ENCODE measurements at regions not wholly inside any gene's neighbourhood (a gene's known extent, or its start where the extent isn't known, plus 50 kb on each side); places are given as distances from the start of the nearest gene placed in this dataset.

DNA sequence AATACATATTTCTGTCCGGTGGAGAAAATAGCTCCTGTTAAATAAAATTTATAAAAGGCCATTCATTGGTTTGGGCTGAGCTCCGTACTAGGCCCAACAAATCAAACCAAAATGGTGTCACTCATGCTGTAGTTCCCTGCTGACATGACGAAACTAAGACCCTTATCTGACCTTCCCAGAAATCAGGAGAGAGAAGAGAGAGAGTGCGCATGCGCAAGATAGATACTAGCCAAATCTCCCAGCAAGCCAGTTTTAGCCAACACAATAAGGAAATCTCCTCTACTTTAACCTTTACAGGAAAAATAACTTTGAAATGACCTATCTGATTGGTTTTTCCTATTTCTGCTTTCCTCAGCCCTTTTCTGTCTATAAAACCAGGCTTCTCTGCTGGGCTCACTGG lies 152.7 kb upstream of the RMST start:
- no peak overlapping the region for H3K4me2 ChIP-seq (ENCODE audit: low read length)
- TF ChIP-seq, protein P1, sequence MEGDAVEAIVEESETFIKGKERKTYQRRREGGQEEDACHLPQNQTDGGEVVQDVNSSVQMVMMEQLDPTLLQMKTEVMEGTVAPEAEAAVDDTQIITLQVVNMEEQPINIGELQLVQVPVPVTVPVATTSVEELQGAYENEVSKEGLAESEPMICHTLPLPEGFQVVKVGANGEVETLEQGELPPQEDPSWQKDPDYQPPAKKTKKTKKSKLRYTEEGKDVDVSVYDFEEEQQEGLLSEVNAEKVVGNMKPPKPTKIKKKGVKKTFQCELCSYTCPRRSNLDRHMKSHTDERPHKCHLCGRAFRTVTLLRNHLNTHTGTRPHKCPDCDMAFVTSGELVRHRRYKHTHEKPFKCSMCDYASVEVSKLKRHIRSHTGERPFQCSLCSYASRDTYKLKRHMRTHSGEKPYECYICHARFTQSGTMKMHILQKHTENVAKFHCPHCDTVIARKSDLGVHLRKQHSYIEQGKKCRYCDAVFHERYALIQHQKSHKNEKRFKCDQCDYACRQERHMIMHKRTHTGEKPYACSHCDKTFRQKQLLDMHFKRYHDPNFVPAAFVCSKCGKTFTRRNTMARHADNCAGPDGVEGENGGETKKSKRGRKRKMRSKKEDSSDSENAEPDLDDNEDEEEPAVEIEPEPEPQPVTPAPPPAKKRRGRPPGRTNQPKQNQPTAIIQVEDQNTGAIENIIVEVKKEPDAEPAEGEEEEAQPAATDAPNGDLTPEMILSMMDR (IDR thresholded peaks at IDR 0.05; ENCODE audit: low read depth, low read length, poor library complexity, severe bottlenecking): no peak
- no peak for TF ChIP-seq EZH2phosphoT487 (IDR thresholded peaks at IDR 0.05; ENCODE audit: borderline replicate concordance, low read length)
- no peaks in the 10 kb centered on the region for H3K9me3 ChIP-seq (ENCODE audit: control insufficient read depth, insufficient read depth, low read length)
- no peaks in the 10 kb centered on the region for H3K27me3 ChIP-seq (ENCODE audit: control insufficient read depth, low read length)
- no peaks in the 10 kb centered on the region for H3K9me2 ChIP-seq (replicated peaks; ENCODE audit: control insufficient read depth, low read length)
- no peaks in the 10 kb centered on the region for H3F3A ChIP-seq (ENCODE audit: control insufficient read depth, insufficient read depth)
- H3K79me2 ChIP-seq (ENCODE audit: control insufficient read depth, low read length): no peaks in the 10 kb centered on the region
- H3K4me3 ChIP-seq (ENCODE audit: low read length): no peak overlapping the region
- H3K36me3 ChIP-seq (ENCODE audit: control insufficient read depth, low read length): no peaks in the 10 kb centered on the region
- peaks cover 18% of the 10 kb centered on the region for H3K4me1 ChIP-seq (ENCODE audit: control insufficient read depth, low read length)
- H3K27ac ChIP-seq (ENCODE audit: low read depth, low read length): no peak overlapping the region
- no peaks in the 10 kb centered on the region for H4K20me1 ChIP-seq (ENCODE audit: control insufficient read depth, insufficient read depth, low read depth, low read length)

DNA sequence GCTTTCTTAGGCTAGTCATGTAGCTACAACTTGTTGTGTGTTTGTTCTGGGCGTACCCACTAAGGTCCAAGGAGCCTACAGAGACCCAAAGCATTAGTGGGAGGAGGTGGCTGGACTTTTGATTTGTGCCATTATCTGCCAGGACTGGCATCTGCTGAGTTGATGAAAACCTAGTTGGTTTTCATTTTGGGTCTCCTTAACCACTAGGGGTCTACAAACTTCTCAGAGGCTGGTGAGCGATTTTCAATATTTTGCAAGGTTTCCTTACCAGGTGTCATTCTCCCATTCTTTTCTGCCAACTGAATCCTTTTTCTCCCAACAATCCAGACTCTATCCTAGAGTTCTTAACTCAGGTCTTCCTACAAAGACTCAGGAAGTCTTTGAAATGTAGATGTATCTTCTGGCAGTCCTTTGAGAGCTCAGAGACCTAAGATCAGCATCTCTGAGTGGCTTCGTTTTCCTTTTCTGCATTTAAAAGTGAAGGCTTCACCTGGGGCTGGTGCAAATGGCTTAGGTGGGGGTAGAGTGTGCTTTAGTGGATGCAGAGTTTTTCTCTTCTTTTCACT lies 150.0 kb upstream of the RMST start:
- Histone ChIP-seq H3K27me3 (ENCODE audit: control insufficient read depth, low read length) (no peaks in the 10 kb centered on the region; the same call in 1 of the 2 replicates), H3K9me3 (ENCODE audit: control insufficient read depth, insufficient read depth, low read length) (no peaks in the 10 kb centered on the region), H3K27ac (ENCODE audit: low read depth, low read length) (no peak overlapping the region), H3K9me2 (replicated peaks; ENCODE audit: control insufficient read depth, low read length) (no peaks in the 10 kb centered on the region), H3K4me1 (ENCODE audit: control insufficient read depth, low read length) (no peaks in the 10 kb centered on the region), H4K20me1 (ENCODE audit: control insufficient read depth, insufficient read depth, low read depth, low read length) (no peaks in the 10 kb centered on the region), H3K4me3 (ENCODE audit: low read length) (no peak overlapping the region), H3K4me2 (ENCODE audit: low read length) (no peak overlapping the region), H3F3A (ENCODE audit: control insufficient read depth, insufficient read depth) (no peaks in the 10 kb centered on the region), H3K79me2 (ENCODE audit: control insufficient read depth, low read length) (no peaks in the 10 kb centered on the region), H3K36me3 (ENCODE audit: control insufficient read depth, low read length) (no peaks in the 10 kb centered on the region)
- no peak for TF ChIP-seq EZH2phosphoT487 (IDR thresholded peaks at IDR 0.05; ENCODE audit: borderline replicate concordance, low read length)
- TF ChIP-seq, protein P1 (IDR thresholded peaks at IDR 0.05; ENCODE audit: low read depth, low read length, poor library complexity, severe bottlenecking): no peak

DNA sequence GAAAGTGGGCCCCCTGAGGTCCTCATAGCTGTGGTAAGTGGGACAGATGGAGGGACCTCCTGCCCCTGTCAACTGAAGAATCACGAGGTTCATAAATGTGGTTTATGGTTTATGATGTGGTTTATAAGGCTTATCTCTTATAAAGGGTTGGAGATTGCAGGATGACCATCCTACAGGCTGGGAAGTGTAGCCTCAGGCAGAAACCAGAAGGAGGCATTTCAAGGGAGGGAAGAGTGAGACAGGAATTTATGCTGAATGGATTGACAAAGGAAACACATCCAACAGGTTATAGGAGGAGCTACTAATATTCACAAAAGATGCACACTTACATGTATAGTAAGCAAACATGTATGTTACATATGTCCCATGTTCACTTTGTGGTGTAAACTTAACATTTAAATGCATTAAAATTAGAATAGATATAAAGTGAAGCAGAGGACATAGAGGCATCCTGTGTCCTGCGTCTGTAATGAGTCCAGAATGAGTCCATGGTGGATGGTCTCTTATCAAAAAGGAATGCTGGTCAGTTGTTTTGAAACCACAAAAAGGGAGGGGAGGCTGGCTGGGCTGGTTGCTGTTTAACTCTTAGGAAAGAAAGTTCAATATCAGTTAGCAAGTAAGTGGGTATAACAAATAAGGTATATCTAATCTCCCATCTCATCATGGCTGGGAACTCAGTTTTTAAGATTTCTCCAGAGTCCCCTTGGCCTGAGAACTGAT lies 149.0 kb upstream of the RMST start:
- Histone ChIP-seq H3K9me2 (replicated peaks; ENCODE audit: control insufficient read depth, low read length) (no peaks in the 10 kb centered on the region), H4K20me1 (ENCODE audit: control insufficient read depth, insufficient read depth, low read depth, low read length) (no peaks in the 10 kb centered on the region), H3K9me3 (ENCODE audit: control insufficient read depth, insufficient read depth, low read length) (no peaks in the 10 kb centered on the region), H3K36me3 (ENCODE audit: control insufficient read depth, low read length) (no peaks in the 10 kb centered on the region), H3K27ac (ENCODE audit: low read depth, low read length) (no peak overlapping the region), H3K79me2 (ENCODE audit: control insufficient read depth, low read length) (no peaks in the 10 kb centered on the region), H3K4me1 (ENCODE audit: control insufficient read depth, low read length) (no peaks in the 10 kb centered on the region), H3F3A (ENCODE audit: control insufficient read depth, insufficient read depth) (no peaks in the 10 kb centered on the region), H3K27me3 (ENCODE audit: control insufficient read depth, low read length) (no peaks in the 10 kb centered on the region; the same call in 1 of the 2 replicates), H3K4me2 (ENCODE audit: low read length) (no peak overlapping the region), H3K4me3 (ENCODE audit: low read length) (no peak overlapping the region)
- TF ChIP-seq EZH2phosphoT487 (IDR thresholded peaks at IDR 0.05; ENCODE audit: borderline replicate concordance, low read length): no peak
- TF ChIP-seq, protein P1 (IDR thresholded peaks at IDR 0.05; ENCODE audit: low read depth, low read length, poor library complexity, severe bottlenecking): no peak

Measured in DOHH2 (cell line).